ENCODE measurements at regions not wholly inside any gene's neighbourhood (a gene's known extent, or its start where the extent isn't known, plus 50 kb on each side); places are given as distances from the start of the nearest gene placed in this dataset.

DNA sequence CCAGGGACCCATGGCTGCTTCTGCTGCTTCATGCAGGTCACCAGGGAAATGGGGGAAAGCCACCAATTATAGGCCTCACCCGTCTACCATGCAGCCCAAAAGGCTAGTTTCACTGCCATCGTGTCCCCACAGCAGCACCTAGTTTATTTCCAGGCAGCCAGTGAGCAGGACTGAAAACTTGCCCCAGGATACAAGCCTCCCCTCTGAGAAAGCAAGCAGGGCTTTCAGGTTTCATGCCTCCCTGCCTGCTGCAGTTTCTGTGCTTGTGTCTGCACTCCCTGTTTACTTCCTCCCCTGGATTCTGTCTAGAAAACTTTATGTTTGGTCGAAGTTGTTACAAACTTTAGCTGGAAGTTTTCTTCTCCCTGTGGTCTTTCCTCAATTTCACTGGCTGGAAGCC is 319.1 kb downstream of the ANXA1 start:
- DNase-seq = no peak

DNA sequence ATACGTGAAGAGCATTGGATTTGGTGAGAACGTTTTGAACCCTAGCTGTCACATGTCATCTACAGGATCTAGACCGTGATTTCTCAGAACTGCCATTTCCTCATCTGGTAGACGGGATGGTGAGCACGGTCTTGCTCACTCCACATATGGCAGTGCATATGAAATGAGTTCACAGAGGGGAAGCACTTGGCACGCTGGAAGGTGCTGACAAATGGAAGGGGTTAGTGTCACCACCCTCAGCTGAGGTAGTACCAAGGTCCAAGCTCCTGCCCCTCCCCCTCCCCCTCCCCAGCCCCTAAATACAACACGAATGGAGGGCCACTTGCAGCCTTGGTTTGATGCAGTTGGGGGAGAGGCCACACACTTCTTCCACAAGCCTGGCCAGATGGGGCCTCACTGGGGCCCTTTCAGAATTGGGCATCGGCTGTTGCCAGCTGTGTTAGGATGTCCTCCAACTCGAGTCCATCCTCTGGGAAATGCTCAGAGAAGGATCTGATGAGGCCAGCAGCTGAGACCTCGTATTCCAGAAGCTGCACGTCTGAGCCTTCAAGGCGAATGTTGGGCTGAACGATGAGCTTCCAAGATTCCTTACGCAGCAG is 322.4 kb downstream of the ANXA1 start:
- no peak for DNase-seq

DNA sequence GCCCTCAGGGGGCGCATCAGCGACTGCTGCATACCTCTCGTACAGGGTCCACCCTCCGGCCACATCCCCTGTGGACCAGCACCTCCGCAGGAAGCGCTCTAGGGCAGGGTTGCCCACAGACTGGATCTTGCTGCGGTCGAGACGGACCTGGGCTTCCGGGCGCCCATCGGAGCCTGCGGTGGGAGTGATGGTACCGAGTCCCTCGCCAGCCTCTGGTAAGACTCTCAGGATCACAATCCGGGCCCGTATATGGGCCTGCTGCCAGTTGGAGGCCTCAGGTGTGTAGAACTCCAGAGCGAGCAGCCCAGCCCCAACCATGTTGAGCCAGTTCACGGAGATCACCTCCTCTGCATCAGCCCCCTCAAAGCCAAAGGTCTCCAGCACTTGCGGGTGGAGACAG is 323.0 kb downstream of the ANXA1 start:
- no peak for DNase-seq

DNA sequence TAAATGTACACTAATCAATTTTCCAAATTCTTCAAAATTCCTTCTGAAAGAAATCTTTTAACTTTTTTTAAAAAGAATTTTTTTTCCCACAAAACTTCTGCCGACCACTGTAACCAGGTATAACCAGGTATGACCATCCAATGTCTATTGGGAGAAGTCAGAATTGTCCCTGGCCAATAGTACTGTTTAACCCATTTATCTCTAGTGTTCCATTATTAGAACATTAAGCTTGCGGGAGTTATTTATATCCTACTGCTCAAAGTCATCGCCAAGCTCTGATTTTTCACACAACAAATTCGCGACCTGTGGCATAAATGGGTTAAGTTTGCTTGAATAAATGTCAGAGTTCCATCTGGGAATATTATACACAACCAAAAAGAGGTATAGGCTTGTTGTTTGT is 343.2 kb downstream of the ANXA1 start:
- no peak for DNase-seq

DNA sequence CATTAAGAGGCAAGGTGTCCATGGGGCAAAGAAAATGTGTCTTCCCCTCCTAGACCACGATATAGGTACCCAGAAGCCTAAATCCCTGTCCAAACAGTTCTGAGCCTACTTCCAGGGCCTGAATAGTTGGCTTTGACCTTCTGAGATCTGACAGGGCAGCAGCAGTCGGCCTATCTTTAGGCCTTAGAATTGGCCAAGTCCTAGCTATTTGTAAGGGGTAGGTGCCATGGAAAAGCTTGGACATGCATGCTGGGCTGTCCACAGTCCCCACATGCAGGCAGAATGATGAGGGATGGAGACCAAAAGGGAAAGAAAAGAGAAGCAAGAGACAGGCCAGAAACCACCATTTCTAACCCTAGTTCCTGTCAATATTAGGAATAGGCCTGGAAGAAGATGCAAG is 346.1 kb downstream of the ANXA1 start:
- DNase-seq = no peak

DNA sequence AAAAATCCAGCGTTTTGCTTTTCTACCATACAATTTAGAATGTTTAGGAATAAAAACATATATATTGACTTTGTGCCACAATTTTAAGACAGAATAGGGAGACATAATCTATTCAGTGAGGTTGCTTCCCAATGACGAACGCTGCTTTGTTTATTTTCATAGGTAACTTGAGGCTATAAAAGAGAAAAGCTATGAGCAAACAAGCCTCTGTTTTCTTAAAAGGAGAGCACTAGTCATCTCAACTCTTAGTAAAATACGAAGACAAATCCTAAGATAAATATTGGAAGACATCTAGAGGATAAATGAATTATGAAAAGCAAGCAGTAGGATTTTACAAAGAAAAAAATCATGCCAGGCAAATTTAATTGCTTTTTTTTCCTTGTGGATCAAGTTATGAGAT is 363.6 kb downstream of the ANXA1 start:
- DNase-seq = no peak

DNA sequence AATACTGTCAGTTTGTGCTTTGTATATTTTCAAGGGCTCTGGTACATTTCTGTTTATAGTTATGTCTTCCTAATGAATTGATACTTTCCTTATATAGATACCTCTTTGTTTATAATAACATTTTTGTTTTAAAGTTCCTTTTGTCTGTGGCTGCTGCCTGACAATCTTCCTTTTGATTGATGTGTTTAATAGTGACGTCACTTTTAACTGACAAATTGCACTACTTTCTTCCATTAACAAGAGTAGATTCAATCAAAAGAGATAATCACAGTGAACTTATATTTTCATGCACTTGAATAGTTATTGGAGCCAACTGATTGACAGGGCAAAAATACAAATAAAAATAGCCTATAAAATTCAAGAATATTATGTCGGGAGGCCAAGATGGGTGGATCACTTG is 371.7 kb downstream of the ANXA1 start:
- DNase-seq = no peak

DNA sequence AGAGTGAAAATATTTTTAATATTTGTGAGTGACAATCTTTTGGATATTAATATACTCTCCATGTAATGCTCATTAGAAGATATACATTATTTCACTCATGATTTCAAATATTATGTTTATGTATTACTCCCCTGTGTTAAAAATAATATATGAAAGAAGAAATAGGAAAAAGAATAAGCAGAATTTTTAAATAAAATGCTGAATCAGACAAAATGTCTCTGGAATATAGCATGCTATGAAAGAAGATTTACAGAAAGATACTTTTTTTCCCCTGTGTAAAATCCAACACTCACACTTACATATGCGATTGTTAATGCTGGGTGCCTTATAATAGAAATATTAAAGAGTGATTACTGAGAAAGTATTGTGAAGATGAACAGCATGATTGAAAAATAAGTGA is 373.7 kb downstream of the ANXA1 start:
- DNase-seq = no peak

DNA sequence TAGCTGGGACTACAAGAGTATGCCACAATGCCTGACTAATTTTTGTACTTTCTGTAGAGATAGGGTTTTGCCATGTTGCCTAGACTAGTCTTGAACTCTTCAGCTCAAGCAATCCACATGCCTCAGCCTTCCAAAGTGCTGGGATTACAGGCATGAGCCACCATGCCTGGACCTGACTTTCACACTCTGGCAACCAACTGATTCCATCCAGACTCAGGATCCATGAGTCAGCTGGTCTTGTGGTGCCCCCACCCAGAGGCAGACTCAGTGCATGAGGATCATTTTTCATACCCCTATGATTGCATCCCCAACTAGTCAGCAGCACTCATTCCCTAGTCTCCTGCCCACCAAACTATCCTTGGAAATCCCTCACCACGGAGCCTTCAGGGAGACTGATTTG is 375.9 kb downstream of the ANXA1 start:
- no peak for DNase-seq

DNA sequence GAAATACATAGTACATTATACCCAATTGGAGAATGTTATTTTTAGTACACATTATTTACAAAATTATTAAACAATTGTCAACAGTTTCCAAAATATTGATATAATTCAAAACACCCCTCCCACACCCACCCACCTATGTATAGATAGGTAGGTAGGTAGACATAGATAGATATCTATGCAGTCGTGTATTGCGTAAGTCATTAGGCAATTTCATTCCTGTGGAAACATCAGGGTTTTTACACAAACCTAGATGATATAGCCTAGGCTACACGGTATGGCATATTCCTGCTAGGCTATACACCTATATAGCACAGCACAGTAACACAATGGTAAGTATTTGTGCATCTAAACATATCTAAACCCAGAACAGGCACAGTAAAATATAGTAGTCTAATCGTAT is 377.3 kb downstream of the ANXA1 start:
- DNase-seq = no peak

DNA sequence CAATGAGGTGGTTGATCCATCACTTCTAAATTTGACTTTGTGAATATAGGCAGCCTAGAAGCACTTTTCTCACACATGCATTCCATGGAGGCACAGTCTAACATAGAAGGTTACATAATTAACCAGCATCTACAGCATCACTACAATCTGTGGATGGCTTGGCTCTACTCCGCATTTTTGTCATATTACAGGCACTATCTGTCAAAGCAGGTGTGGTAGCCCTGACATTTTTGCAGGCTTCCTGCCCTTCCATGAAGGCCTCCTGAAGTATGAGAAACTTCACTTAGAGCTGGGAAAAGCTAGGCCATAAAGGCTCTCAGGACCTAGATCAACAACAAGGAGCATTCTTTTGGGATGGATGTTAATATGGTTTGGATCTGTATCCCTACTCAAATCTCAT is 378.0 kb downstream of the ANXA1 start:
- no peak for DNase-seq

DNA sequence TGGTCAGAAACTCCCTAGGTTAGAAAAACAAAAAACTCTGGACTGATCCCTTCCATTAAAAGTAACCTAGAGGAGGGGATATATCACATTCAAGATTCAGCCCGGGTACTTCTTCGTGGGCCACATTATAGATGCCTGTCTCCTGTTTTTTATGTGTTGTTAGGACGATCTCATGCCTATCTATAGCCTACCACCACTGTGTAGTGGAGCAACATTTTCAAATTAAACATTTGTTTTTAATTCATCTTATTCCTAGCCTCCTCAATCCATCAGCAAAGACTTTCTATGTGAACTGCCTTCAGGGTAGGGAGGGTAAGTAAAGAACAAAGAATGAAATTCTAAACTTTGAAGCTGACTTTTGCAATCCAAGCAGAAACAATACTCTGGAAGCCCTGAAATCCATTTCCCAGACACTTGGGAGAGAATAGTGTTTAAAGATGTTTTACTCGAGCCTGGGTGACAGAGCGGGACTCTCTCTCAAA is 379.4 kb downstream of the ANXA1 start:
- DNase-seq = no peak

DNA sequence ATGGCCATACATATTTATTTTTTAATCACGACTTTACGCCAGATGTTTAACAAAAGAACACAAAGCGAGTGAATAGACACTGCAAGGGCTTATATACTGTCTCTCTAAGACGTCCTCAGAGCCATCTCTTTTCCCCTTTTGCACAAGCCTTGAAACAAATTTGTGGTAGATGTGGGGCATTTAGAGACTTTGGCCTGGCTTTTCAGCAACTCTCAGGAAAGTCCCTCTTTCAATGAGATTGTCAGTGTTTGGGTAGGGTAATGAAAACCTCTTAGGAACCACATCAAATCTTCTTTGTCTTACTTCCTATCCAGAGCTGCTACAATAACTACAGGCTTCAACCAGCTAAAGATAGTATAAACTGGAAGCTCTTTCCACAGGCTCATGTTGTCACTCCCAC is 380.0 kb downstream of the ANXA1 start:
- DNase-seq = no peak

DNA sequence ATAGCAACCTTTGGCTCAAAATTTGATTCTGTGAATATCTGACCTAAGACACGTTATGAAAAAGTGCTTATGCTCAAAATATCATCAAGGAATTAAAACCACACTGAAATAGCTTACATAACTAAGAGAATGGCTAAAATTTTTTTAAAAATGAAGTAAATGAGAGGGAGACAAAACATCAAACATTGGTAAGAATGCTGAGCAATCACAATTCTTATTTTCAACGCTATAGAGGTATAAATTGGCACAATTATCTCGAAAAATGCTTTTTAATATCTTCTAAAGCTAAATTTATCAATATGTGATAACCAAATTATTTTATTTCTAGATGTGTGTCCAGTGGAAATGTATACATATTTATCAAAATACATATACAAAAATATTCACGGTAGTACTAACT is 381.3 kb downstream of the ANXA1 start:
- no peak for DNase-seq

DNA sequence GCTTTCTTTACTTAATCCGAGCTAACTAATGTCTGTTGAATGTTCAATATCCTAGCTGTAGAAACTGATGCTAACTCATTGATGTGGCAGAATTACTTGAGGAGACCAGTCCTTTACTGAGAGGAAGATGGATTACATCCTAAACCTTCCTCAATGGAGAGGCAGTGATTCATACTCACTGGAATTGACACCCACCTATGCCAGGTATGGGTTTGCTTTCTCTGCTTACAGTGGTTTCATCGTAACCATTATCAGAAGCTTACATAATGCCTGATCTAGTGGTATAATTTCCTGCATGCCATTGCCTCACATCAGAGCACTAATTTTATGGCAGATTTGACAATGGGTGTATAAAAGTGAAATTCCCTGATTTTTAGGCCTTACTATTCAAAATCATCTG is 384.7 kb downstream of the ANXA1 start:
- DNase-seq = no peak

DNA sequence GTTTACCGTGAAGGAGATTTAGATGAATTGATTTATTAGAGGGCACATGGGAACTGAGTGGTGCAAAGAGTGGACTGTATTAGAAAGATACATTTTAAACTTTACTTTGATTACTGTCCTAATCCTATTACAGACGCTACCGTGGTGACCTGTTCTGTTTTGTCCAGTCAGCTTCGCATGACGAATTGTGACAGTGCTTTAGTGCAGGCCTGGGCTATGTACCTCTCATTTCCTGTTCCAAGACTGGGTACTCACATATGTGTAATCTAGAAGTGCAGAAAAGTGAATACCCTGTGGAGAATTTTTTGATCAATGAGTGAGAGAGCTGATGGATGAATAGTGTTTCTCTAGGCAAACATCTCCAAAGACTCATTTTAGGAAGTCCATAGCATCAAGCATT is 385.9 kb downstream of the ANXA1 start:
- no peak for DNase-seq

DNA sequence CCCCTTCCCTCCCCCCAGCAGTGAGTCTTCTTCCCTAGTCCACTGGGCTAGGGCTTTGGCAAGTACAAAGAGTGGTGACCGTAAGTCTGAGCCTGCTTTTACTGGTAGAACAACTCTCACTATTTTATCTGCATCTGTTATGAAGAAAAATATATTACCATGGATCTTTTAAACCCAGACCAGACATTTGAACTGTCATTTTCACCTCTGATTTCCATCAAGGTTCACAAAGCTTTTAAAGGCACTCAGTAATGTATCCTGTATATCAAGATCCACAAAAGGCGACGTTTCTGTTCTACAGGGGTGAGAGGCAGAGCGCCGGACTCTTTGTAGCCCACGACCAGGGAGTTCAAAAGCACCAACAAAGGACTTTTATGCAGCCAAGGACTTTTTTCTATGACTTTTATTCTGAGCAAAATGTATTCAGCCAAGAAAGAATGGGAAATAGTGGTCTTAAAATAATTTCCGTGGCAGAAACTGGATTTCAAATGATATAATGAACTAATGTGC is 388.3 kb downstream of the ANXA1 start:
- DNase-seq = no peak

DNA sequence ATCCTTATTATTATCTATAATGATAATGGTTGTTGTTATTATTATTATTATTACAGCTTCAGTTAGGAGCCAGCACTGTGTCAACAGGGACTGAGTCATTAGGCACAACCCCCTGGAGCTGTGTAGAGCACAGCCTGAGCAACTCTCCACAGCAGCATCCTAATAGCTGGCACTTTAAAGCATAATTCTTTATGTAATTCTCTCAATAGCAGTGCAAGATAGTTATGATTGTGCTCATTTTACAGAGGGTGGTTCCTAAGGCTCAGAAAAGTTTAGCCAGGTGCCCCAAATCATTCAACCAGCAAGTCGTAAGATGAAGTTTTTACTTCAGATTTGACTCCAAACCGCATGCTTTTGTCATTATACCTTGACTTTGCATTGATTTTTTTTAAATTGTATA is 390.3 kb downstream of the ANXA1 start:
- DNase-seq = no peak

DNA sequence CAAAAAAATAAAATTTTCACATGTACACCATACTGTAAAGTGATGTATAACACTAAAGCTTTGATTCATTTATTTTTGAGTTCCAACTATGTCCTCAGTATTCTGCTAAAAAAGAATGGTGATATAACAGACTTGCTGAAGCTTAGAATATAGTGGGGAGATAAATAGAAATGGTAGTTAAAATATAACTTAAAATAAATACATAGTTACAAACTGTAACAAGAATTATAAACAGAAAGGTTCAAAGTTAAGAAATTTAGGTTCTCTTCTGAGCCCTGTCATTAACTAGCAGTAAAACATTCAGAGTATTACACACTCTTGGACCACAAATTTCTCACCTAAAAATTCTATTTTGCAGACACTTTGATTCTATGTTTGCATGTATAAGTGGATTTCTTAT is 392.1 kb downstream of the ANXA1 start:
- DNase-seq = no peak

DNA sequence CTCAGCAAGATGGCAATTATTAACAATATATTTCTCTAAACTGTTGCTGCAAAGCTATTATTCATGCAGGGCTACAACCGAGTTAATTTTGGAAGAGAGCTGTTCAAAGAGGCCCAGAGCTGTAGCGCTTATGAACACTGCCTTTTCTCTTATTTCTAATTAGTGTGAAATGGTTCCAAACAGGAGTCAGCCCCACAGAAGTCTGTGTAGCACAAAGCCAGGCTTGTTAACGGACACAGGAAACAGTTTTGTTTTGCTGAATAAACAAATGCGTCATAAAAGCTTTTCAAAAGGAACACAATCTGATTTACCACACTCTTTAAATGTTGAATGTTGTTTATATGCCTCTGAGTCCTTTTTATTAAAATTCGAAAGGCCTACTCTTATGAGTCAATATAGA is 396.5 kb downstream of the ANXA1 start:
- no peak for DNase-seq

DNA sequence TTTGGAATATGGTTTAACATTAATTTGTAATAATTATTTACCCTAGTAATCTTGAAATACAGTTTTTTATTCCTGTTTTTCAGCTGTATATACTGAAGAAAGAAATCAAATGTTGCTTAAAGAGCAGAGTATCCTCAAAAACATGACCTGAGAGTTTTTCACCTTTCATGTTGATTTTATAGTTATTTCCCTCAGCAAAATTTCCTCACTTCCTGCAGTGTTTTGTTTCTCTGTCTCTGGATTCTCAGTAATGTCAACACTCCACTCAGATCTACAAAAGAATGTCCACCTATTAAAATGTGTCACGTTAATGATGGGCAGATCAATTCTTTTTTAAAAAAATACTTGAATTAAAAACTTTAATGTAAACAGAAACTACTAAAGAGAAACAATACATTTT is 398.3 kb downstream of the ANXA1 start:
- DNase-seq = no peak

DNA sequence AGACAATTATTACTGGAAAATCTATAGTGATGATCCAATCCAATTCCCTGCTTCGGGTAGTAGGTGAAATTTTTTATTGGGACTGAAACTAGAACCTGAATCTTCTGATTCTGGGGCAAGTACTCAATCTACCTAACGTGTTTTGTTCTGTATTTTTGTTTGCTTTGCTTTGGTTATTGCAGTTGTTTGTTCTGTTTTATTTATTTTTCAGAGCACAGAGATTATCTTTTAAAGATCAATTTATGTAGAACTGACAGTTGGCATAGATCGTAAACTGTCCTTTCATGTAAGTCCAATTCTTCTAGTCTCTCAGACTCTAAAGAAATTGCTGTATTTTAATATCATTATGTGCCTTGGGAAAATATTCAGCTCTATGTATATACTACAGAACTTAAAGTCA is 401.6 kb downstream of the ANXA1 start:
- DNase-seq = no peak

DNA sequence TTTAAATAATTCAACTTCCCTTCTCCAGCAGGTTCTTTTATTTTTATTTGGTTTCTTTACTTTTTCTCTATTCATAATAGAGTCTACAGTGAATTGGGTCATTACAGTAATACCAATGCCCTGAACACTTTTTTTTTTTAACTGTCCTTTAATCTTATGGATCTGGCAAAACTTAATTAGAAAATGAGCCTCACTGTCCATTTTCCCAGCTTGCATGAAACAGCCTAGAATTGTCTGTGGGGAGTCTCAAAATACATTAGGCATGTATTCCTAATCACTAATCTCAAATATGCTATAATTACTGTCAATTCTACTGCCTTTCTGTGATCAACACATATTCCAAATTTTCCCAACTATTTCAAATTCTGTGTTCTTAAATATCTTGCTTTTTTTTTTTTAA is 406.8 kb downstream of the ANXA1 start:
- no peak for DNase-seq

DNA sequence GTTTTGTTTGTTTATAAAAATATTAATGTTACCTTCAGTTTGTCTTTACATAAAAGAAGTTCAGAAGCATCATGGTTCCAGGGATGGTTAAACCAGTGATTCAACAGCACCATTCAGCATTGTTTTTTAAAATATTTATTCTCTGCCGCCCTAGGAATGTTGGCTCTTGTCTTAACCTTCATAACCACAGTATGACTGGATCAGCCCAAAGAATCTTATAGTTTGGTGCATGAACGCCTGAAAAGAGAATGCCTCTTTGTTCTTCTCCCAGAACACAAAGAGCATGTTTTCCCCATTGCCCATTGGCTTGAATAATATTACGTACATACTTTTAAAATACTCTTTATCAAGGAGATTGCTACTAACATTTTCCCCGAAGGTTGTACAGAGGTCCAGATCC is 413.4 kb downstream of the ANXA1 start:
- no peak for DNase-seq

DNA sequence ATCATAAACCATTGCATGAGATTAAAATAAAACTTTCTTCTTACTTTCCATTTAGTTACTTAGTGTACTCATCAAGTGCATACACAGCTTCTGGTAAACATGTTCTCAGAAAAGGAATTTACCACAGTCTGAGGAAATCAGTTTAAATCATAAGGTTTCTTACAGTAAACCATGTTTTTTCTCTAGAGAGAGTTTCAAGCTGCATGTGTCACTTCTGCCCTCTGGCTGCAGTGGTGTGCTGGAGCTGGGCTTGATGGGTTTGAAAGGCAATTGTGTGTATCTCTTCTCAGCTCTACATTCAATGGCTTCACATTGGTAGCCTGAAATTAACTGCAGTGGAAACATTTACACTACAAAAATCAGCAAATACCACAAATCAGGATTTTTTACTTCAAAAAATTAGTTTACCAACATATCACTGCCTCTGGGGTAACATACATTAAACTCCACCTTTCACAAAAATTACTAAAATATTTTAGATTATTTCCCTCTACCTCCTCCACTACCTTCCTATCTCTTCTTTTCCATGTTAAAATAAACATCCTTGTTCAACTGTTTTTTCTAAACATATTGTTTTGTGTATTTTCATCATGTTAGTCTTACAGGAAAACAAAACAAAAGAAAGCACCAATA is 414.3 kb downstream of the ANXA1 start:
- DNase-seq = peak; percentile 6
